NCI-H748 treated with DMSO at 0.1 percent for 48 hours (cell line): ENCODE measurements at regions not wholly inside any gene's neighbourhood (a gene's known extent, or its start where the extent isn't known, plus 50 kb on each side); places are given as distances from the start of the nearest gene placed in this dataset.
"Not testable (repeated sequence)": the region's sequence is repeated elsewhere in the genome, so short reads cannot be mapped to it uniquely, and the experiment has no call there.

Experiments used
- DNase-seq: peaks from one replicate; lab custom pipeline; 2025; lab: John Stamatoyannopoulos, UW

GRCh38 chr18:38688416-38688815 lies 1122.8 kb upstream of the CELF4 start:
- DNase-seq: no peak

GRCh38 chr18:38670486-38670885 lies 1104.9 kb upstream of the CELF4 start:
- DNase-seq: no peak

DNA sequence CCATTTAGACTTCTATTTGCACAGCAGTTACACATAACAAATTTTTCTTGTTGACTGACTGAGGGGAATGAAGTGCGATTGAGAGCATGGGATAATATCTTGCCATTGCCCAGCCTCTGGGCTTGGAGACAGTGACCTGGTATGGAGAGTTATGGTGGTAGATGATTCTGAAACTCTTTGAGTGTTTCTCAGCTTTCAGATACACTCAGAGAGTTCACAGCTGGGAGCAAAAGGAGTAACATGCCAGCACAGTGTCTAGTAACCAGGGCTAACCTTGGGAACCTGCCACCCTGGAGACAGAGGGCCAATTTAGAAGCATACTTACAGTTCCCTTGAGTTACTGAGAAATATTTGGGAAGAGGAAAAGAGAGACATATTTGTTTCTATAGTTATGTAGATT lies 1099.3 kb upstream of the CELF4 start:
- DNase-seq: no peak

DNA sequence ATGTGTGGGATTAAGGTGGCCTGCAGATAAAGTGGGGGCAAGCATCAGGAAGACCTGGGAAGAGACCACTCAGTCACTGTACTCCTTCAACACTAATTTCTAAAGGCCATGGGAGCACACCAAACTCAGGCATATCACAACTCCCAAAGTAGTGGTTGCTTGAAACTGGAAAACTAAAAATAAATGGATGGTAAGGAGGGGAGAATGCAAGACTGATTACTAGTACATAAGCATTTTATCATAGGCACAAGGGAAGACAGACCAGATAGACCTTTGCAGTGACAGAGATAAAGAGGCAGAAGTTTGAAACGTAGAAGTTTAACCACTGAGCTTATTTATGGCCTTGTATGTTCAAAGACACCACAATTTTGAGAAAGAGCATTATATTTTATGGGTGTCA lies 1098.1 kb upstream of the CELF4 start:
- DNase-seq: no peak

DNA sequence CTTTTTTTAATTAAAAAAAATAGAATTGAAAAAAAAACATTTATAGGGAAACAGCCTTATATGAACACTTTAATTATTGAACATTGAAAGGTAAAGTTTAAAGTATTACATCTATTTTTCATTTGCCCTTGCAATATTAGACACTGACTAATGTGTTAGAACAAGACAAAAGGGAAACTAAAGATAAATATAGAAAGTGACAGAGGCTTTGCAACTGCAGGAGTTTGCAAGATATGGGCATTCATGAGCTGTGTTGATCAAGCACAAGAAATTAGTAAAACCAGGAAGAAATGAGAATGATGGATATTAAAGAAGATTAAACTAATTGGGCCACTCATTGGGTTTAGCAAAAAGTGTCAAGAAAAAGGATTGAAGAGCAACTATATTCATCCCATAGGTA lies 1097.7 kb upstream of the CELF4 start:
- no peak for DNase-seq

DNA sequence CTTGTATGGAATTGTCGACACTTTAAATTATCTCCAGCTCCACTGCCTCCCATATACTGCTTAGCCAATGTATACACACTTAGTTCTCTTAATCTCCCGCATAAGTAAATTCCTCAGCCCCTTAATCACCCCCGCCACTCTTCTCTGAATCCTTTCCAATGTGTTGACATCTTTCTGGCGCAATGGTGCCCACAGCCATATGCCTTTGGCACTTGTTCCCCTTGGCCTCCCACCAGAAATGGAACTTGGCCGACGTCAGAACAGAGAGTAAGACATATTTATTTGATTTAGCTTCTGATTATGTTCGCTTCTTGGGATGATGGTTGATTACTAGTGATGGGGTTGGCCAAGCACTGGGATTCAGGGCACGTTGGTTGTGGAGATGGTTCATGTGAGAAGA lies 1089.3 kb upstream of the CELF4 start:
- DNase-seq: no peak

GRCh38 chr18:38651736-38652135 lies 1086.1 kb upstream of the CELF4 start:
- no peak for DNase-seq

- no peak for DNase-seq
These were observed 1082.6 kb upstream of the CELF4 start for GRCh38 chr18:38648179-38648578.

GRCh38 chr18:38646296-38646695 lies 1080.7 kb upstream of the CELF4 start:
- DNase-seq: no peak

DNA sequence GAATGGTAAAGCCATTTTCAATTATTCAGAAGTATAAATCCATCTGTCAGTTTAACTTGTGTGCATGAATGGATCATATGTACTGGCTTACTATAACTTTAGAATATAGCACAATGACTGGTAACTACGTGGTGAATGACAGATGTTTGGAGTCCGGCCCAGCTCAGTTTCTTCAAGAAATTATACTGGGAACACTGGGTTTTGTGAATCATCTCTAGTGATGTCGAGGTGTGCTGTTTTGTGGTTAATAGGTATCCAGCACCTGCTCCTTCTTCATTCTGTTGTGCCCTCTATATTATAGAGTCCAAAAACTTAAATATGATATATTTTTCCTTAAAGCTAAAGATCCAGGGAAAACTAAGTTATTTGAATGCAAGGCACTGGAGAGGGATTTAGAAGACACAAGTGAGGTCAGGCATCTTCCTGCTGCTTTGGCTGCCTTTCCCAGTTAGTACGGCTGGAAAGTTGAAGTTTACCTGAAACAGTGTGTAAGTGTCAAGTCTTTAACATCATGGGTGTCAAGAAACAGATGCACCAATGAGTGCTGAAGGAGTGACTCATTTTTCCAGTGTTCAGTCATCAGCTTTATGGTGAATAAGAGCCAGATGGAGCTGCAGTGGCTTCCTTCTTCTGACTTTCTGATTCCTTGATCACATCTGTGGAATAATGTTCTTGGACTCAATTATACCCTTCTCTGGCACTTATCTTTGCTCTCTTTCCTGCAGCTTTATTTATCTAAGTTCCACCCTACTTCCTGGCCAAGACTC lies 1079.5 kb upstream of the CELF4 start:
- DNase-seq: no peak

DNA sequence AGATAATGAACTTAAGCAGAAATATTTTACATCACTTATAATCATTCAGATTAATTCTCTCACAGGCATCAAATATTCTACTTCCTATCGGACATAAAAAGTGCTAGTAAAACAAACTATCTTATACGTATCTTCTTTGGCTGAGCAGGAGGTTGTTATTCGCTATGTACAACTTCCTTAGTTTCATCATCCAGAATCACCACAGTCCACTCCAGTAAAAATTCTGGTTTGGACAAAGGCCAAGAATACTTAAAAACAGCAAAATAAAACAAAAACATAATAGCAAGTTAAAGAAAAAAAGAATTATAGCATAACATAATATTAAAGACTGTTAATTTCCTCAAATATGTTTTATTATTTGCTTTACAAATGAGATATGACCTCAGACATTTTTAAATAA lies 1077.1 kb upstream of the CELF4 start:
- DNase-seq: no peak

- DNase-seq: not testable (repeated sequence)
These were observed 1074.1 kb upstream of the CELF4 start for GRCh38 chr18:38639700-38640099.

GRCh38 chr18:38635709-38636430 lies 1070.3 kb upstream of the CELF4 start:
- DNase-seq: no peak

DNA sequence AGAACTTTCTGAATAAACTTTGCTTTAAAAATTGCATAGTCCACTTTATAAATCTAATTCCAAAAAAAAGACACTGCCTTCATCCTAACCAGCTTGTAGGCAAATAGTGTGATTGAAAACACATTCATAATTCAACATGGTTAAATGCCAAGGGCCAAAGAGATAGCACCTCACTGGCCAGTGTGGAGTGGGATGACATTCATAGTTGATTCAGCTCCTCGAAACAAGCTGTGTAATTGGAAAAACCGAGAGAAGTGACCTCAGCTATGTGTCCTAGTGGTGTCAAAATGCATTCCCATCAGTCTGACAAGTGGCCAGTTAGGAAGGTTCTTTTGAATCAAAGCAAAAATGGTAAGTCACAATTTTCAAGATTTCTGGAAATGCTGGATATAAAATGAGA lies 1068.5 kb upstream of the CELF4 start:
- DNase-seq: no peak

GRCh38 chr18:38633333-38633732 lies 1067.7 kb upstream of the CELF4 start:
- no peak for DNase-seq

DNA sequence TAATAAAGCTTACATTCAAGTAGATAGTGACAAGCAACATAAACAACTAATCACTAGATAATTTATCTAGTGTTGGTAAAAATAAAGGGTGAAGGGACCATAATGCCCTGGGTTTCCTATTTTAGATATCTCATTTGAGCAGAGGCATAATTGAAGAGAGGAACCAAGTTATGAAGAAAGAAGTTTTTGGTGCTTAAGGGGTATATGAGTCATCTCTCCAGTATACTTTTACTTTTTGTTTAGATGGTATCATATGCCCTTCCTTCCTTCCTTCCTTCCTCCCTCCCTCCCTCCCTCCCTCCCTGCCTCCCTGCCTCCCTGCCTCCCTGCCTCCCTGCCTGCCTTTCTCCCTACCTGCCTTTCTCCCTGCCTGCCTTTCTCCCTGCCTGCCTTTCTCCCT lies 1053.5 kb upstream of the CELF4 start:
- no peak for DNase-seq

DNA sequence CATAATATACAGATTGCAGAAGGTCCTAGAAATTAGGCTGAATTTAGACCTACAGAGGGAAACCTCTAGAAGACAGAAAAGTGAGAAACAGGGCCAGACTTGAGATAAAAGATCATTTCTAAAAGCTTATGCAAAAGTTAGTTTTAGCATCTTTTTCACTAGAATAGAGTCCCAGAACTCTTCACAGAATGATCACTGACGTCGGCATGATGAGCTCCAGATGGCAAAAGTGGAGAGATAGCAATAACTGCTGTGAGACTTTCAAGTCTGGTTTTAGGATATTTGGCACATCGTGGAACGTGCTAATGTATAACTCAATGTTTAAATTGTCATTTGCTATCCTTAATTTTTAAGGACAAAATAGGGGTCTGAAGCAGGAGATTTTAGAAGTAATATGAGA lies 1050.7 kb upstream of the CELF4 start:
- DNase-seq: no peak

- no peak for DNase-seq
These were observed 1047.3 kb upstream of the CELF4 start for GRCh38 chr18:38612904-38613303.

GRCh38 chr18:38611036-38611964 lies 1045.7 kb upstream of the CELF4 start:
- DNase-seq: no peak

DNA sequence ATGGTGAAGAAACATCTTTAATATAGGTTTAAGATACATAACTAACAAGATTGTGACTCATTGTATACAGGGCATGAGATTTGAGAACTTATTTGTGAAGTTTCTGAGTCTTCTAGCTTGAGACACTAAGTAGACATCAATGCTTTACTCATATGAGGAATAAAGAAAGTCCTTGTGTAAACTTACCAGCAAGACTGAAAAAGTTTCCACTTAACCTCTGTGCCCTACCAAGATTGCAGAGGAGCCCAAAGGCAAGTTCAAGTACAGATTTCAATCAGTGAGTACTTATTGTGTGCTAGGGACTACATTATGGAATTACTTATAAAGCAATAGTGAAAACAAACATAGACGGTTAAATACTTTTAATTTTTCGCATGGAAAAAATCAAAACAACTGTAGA lies 1041.2 kb upstream of the CELF4 start:
- no peak for DNase-seq

DNA sequence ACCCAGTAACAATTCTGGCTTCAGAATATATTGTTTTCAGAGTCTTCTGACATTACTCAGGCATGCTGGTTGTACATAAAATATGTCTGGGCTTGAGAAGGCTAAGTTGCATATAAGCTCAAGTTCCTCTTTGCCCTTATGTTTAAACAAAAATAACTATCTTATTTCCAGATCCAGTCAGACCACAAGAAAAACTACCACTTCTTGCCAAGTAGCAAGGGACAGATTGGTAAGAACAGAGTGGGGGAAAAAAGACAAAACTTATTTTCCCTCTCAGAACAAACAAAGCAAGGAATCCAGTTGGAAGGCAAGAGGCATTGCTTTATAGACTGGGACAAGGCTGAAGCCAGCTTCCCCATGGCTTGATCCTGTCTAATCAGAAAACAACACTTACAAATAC lies 1036.7 kb upstream of the CELF4 start:
- no peak for DNase-seq

GRCh38 chr18:38587571-38587970 lies 1022.0 kb upstream of the CELF4 start:
- no peak for DNase-seq

DNA sequence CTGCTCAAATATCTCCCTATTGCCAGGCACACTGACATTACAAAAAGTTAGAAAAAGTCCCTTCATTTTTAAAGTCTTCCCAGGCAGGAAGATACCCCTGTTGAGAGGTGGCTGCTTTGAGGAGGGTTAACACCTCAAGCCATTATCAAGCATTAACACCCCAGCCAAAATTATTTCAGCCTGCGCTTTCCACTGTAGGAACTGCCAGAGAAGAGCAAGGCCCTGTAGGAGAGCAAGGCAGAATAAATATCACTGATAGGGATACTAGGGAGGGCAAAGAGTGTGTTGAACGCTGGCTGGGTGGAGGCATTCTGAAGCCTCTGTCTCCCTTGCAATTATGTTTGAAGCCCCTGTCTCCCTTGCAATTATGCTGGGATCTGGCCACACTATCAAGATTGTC lies 1020.7 kb upstream of the CELF4 start:
- no peak for DNase-seq
